ENCODE measurements at regions not wholly inside any gene's neighbourhood (a gene's known extent, or its start where the extent isn't known, plus 50 kb on each side); places are given as distances from the start of the nearest gene placed in this dataset.

- no TSS peak for BruUV-seq (replicated peaks)
- ATAC-seq (no peak), DNase-seq (ENCODE audit: low read depth, low spot score) (no peak)
- TF ChIP-seq TCF7L2 (IDR thresholded peaks at IDR 0.05; ENCODE audit: low read depth, low read length) (no peak), SIN3A (IDR thresholded peaks at IDR 0.05; ENCODE audit: borderline replicate concordance, insufficient read depth, low read depth, low read length) (no peak), POLR2AphosphoS5 (IDR thresholded peaks at IDR 0.05; ENCODE audit: low read depth, low read length) (no peak)
- TF ChIP-seq, protein P1, sequence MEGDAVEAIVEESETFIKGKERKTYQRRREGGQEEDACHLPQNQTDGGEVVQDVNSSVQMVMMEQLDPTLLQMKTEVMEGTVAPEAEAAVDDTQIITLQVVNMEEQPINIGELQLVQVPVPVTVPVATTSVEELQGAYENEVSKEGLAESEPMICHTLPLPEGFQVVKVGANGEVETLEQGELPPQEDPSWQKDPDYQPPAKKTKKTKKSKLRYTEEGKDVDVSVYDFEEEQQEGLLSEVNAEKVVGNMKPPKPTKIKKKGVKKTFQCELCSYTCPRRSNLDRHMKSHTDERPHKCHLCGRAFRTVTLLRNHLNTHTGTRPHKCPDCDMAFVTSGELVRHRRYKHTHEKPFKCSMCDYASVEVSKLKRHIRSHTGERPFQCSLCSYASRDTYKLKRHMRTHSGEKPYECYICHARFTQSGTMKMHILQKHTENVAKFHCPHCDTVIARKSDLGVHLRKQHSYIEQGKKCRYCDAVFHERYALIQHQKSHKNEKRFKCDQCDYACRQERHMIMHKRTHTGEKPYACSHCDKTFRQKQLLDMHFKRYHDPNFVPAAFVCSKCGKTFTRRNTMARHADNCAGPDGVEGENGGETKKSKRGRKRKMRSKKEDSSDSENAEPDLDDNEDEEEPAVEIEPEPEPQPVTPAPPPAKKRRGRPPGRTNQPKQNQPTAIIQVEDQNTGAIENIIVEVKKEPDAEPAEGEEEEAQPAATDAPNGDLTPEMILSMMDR (IDR thresholded peaks at IDR 0.05): no peak
- TF ChIP-seq, protein P2, sequence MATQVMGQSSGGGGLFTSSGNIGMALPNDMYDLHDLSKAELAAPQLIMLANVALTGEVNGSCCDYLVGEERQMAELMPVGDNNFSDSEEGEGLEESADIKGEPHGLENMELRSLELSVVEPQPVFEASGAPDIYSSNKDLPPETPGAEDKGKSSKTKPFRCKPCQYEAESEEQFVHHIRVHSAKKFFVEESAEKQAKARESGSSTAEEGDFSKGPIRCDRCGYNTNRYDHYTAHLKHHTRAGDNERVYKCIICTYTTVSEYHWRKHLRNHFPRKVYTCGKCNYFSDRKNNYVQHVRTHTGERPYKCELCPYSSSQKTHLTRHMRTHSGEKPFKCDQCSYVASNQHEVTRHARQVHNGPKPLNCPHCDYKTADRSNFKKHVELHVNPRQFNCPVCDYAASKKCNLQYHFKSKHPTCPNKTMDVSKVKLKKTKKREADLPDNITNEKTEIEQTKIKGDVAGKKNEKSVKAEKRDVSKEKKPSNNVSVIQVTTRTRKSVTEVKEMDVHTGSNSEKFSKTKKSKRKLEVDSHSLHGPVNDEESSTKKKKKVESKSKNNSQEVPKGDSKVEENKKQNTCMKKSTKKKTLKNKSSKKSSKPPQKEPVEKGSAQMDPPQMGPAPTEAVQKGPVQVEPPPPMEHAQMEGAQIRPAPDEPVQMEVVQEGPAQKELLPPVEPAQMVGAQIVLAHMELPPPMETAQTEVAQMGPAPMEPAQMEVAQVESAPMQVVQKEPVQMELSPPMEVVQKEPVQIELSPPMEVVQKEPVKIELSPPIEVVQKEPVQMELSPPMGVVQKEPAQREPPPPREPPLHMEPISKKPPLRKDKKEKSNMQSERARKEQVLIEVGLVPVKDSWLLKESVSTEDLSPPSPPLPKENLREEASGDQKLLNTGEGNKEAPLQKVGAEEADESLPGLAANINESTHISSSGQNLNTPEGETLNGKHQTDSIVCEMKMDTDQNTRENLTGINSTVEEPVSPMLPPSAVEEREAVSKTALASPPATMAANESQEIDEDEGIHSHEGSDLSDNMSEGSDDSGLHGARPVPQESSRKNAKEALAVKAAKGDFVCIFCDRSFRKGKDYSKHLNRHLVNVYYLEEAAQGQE (IDR thresholded peaks at IDR 0.05; ENCODE audit: insufficient read depth in 1 of 2, low read depth in 2 of 2, low read length in 1 of 2): no peak
- in situ Hi-C loops (cut with HindIII; ENCODE audit: low pct_unique_long_range_greater_than_20kb, low sequenced_read_pairs) (loop anchor here (25.0 kb wide), 1 partner anchor 217 kb away; no protein-coding TSS in a partner anchor), intact Hi-C loops (cut with micrococcal nuclease; ENCODE audit: unreplicated experiment) (no loop called here)
- ChIA-PET CTCF (no interaction called here), POLR2A (no interaction called here)
- H3K27ac ChIP-seq (ENCODE audit: low read length): no peak overlapping the region
- H3K9me3 ChIP-seq (ENCODE audit: control insufficient read depth, insufficient read depth, low read depth, low read length): no peaks in the 10 kb centered on the region
- H3K4me1 ChIP-seq (ENCODE audit: control insufficient read depth, insufficient read depth, low read length): no peaks in the 10 kb centered on the region
- H3K4me3 ChIP-seq (ENCODE audit: low read depth in 2 of 2, low read length in 2 of 2): no peak overlapping the region
- H3K36me3 ChIP-seq (ENCODE audit: control insufficient read depth, insufficient read depth, low read length): no peaks in the 10 kb centered on the region
- H3K27me3 ChIP-seq (ENCODE audit: control insufficient read depth, insufficient read depth, low read length): no peaks in the 10 kb centered on the region
These were observed 108.0 kb upstream of the ANO1 start for GRCh38 chr11:69969890-69970784.

- BruUV-seq (replicated peaks): no TSS peak
- in situ Hi-C loops (cut with HindIII; ENCODE audit: low pct_unique_long_range_greater_than_20kb, low sequenced_read_pairs) (loop anchor here (25.0 kb wide), 1 partner anchor 216 kb away; no protein-coding TSS in a partner anchor), intact Hi-C loops (cut with micrococcal nuclease; ENCODE audit: unreplicated experiment) (no loop called here)
- TF ChIP-seq, protein P1 (IDR thresholded peaks at IDR 0.05): no peak
- TF ChIP-seq SIN3A (IDR thresholded peaks at IDR 0.05; ENCODE audit: borderline replicate concordance, insufficient read depth, low read depth, low read length) (no peak), TCF7L2 (IDR thresholded peaks at IDR 0.05; ENCODE audit: low read depth, low read length) (no peak), POLR2AphosphoS5 (IDR thresholded peaks at IDR 0.05; ENCODE audit: low read depth, low read length) (no peak)
- TF ChIP-seq, protein P2 (IDR thresholded peaks at IDR 0.05; ENCODE audit: insufficient read depth in 1 of 2, low read depth in 2 of 2, low read length in 1 of 2): no peak
- H3K9me3 ChIP-seq (ENCODE audit: control insufficient read depth, insufficient read depth, low read depth, low read length): no peaks in the 10 kb centered on the region
- POLR2A ChIA-PET: no interaction called here
- no peaks in the 10 kb centered on the region for H3K36me3 ChIP-seq (ENCODE audit: control insufficient read depth, insufficient read depth, low read length)
- H3K4me1 ChIP-seq (ENCODE audit: control insufficient read depth, insufficient read depth, low read length): no peaks in the 10 kb centered on the region
- no peak overlapping the region for H3K27ac ChIP-seq (ENCODE audit: low read length)
- no peaks in the 10 kb centered on the region for H3K27me3 ChIP-seq (ENCODE audit: control insufficient read depth, insufficient read depth, low read length)
- no peak overlapping the region for H3K4me3 ChIP-seq (ENCODE audit: low read depth in 2 of 2, low read length in 2 of 2)
- ATAC-seq (no peak), DNase-seq (ENCODE audit: low read depth, low spot score) (no peak)
- CTCF ChIA-PET: no interaction called here
These were observed 107.2 kb upstream of the ANO1 start for GRCh38 chr11:69970785-69971535.

All from Panc1 (cell line).